HG03575 (cell line): ENCODE measurements at regions not wholly inside any gene's neighbourhood (a gene's known extent, or its start where the extent isn't known, plus 50 kb on each side); places are given as distances from the start of the nearest gene placed in this dataset.
"Not testable (repeated sequence)": the region's sequence is repeated elsewhere in the genome, so short reads cannot be mapped to it uniquely, and the experiment has no call there.

Experiments used
- ATAC-seq: cut with Tn5 transposase; IDR thresholded peaks from one replicate; pipeline ENCODE4 v1.9.1; 2021; ENCODE audit not compliant: unreplicated experiment, insufficient number of reproducible peaks, low FRiP score; ENCODE audit errors: extremely low read depth

DNA sequence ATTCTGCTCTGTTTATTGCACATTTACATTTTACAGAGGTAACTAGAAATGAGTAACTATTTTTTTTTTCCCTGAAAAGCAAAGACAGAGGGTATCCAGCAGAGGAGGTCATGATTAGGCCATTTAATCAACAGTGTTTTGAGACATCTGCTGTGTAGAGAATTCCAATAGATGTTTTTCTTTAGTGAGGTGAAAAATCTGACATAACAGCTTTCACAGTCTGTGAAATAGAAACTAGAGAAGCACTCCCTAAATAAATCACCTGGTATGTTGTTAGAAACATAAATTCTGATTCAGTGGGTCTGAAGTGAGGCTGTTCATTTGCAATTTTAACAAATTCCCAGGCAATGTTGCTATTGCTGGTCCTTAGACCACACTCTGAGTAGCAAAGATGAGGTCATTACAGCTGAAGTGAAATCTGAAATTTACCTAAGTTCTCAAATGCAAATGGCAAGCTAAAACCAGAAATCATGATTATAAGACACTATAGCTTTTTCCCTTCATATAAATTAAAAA, 329.2 kb upstream of the LRRC3B start:
- no peak for ATAC-seq

- ATAC-seq: no peak
Observed at GRCh38 chr3:26307192-26307591, 315.4 kb upstream of the LRRC3B start.

DNA sequence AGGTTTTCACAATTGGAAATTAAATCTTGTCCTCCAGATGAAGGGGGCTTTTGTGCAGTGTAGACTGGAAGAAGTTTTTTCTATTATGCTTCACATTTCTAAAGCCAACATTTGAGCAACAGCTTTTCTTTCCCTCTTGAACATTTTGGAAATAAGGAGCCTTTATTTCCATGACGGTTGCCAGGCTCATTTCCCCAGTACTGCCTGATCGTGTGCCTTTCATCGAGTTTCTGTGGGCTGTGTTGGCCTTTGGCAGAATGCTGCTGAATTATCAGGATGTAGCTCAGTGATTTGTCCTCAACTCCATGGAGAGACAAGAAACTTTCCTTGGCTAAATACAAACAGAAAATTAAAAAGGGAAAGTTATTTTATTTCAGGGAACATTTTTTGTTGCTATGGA, 314.8 kb upstream of the LRRC3B start:
- ATAC-seq: no peak

DNA sequence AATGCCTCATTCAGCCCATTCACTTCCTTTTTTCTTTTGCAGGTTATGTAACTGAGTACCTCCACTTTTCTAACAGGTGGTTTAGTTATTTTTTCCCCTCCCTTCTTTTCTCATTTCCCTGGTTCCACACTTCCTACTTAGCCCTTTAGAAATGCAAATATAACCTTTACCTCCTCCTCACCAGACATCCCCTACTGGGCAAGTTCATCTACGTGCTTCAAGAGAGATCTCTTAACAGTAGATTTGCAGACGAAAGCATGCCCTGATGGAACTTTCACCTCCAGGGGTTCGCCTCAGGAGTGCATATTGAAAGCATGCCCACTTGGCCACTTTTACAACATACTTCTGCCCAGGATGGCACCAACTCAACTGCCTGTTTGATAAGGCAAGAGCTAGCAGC, 314.1 kb upstream of the LRRC3B start:
- no peak for ATAC-seq

DNA sequence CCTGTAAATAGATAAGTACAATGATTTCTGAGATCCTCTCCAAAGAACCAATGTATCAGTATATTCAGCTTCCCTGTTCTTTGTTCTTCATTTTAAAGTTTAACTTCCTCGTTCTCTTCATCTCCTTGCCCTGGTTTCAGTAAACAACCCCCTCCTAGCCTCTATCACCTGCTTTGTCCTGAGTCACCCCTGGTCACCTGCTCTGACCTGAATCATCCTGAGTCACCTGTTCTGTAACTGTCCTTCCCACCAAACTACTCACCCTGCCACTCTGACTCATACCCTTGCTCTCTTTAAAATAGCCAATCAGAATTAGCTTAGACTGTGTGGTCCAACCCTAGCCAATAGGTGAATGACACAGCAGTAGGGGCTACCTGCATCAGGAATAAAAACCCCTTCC, 313.0 kb upstream of the LRRC3B start:
- ATAC-seq: not testable (repeated sequence)

DNA sequence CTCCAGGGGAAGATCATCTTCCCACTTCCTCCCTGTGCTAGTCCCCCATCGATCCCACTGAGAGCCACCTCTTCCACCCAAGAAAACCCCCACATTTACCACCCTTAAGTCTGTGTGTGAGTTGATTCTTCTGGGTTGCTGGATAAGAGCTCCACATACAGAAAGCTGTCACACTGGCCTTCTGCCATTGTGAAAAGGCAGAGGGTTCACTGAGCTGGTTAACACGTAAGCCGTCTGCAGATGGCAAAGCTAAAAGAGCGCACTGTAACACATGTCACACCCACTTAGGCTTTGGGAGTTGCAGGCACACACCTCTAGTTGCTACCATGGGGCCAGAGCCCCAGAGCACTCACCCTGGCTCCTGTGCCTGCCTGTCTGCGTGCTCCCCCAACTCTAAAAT, 309.8 kb upstream of the LRRC3B start:
- no peak for ATAC-seq

DNA sequence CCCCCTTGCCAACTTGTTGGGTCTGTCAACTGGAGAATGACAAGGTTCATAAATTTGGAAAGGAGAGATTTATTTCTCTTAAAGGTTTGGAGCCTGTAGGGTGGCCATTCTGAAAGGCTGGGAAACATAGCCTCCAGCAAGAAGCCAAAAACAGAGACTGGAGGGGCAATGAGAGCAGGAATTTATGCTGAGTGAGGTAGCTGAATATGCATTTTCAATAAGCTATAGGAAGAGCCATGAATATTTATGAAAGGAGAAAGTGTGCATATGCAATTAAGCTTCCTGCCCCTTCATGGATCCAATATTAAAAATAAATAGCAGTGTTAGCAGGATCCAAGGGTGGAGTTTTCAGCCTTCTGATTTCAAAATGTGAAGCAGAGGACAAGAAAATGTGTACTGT, 306.1 kb upstream of the LRRC3B start:
- no peak for ATAC-seq

- ATAC-seq: not testable (repeated sequence)
Observed at GRCh38 chr3:26323741-26324140, 298.8 kb upstream of the LRRC3B start.

GRCh38 chr3:26340001-26340400, 282.6 kb upstream of the LRRC3B start:
- ATAC-seq: no peak

- ATAC-seq: no peak
Observed at GRCh38 chr3:26343647-26344046, 278.9 kb upstream of the LRRC3B start.

DNA sequence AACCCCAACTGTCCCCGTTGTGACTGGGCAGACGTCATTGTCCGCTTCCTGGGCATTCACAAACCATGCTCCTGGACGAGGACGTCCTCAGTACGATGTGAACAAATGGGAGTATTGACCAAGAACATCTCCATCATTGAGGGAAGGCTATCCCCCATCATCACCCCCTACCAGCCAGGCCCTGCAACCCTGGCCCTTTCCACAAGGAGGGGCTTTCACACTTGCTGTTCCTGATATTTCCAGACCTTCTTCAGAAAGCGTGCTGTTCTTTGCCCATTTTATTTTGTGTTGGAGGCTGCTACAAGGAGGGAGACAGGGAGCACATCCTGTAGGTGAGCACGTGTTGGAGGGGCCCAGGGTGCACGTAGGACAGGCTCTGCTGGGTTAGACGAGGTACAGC, 277.0 kb upstream of the LRRC3B start:
- ATAC-seq: no peak

DNA sequence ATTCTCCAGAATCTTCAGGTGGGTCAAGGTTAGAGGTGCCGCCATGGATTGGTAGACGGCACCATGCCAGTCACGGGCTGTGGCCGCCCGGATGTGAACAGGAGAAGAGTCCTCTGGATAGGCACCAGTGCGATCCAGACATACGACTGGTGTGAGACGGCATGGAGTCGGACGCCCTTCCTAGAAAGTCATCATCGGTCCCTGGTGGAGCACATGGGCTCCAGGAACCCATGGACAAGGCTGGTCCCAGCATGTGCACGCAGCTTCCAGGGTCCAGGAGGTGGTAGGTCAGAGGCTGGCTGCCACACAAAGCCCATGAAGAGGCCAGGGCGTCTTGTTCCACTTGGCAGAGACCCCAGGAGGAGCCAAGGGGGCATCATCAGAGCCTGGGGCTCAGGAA, 276.1 kb upstream of the LRRC3B start:
- ATAC-seq: no peak

- no peak for ATAC-seq
Observed at GRCh38 chr3:26347150-26347549, 275.4 kb upstream of the LRRC3B start.

- no peak for ATAC-seq
Observed at GRCh38 chr3:26350853-26351252, 271.7 kb upstream of the LRRC3B start.

- ATAC-seq: no peak
Observed at GRCh38 chr3:26353097-26353496, 269.5 kb upstream of the LRRC3B start.

GRCh38 chr3:26358405-26358804, 264.2 kb upstream of the LRRC3B start:
- ATAC-seq: no peak

GRCh38 chr3:26365706-26366105, 256.9 kb upstream of the LRRC3B start:
- no peak for ATAC-seq

GRCh38 chr3:26368312-26368711, 254.3 kb upstream of the LRRC3B start:
- ATAC-seq: no peak

GRCh38 chr3:26369133-26369532, 253.4 kb upstream of the LRRC3B start:
- no peak for ATAC-seq

- no peak for ATAC-seq
Observed at GRCh38 chr3:26375843-26376530, 246.6 kb upstream of the LRRC3B start.

DNA sequence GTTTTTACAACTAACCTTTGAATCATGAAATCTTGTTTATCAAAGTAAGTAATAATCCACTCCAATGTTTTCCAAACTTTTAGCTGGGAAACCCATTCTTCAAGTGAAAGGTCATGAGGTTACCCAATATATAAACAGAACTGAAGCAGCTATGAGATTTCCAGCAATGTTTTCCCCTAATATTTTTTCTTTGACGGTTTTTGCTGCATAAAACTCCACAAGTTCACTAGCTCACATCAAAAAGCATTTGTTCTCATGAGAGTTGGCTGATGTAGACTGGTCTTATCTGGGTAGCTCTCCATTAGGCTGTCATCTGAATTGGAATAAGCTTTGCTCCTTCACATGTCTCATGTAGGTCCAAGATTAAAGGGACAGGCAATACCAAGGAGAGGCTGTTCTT, 241.2 kb upstream of the LRRC3B start:
- ATAC-seq: no peak
